ENCODE measurements at regions not wholly inside any gene's neighbourhood (a gene's known extent, or its start where the extent isn't known, plus 50 kb on each side); places are given as distances from the start of the nearest gene placed in this dataset.

- TF ChIP-seq POLR2A (IDR thresholded peaks at IDR 0.05; ENCODE audit: low read length), result no peak
- no peak for TF ChIP-seq GATA1 (IDR thresholded peaks at IDR 0.05; ENCODE audit: low read depth, low read length)
Measured at GRCh38 chr4:180350901-180351300, 1892.3 kb upstream of the TENM3 start.

All from erythroblast (primary cell).